Gastroesophageal sphincter (tissue), 4 donors: ENCODE measurements at regions not wholly inside any gene's neighbourhood (a gene's known extent, or its start where the extent isn't known, plus 50 kb on each side); places are given as distances from the start of the nearest gene placed in this dataset.

Experiments used
- ATAC-seq: fragments of 150-250 bp; one replicate; pipeline ENCODE4 v1.9.1; 2016; ENCODE audit warnings: mild to moderate bottlenecking, moderate library complexity
- H3K27ac ChIP-seq, 4 donors: fragments of 200-600 bp; sonication (generic) in 3 of 4; 1 replicate in 3 of 4; 2 replicates in 1 of 4; pipeline ENCODE4 v1.5.1; 2016 to 2019
- H3K27me3 ChIP-seq: fragments of 200-600 bp; sonication (generic); one replicate; pipeline ENCODE4 v1.5.1; 2019
- H3K36me3 ChIP-seq, 2 donors: fragments of 200-600 bp; sonication (generic); one replicate each; pipeline ENCODE4 v1.5.1; 2019; ENCODE audit warnings: control low read depth in 1 of 2
- H3K4me1 ChIP-seq, 3 donors: fragments of 200-600 bp; sonication (generic); 1 replicate in 2 of 3; 2 replicates in 1 of 3; pipeline ENCODE4 v1.5.1; 2016 to 2019; ENCODE audit warnings: control low read depth in 2 of 3
- H3K4me3 ChIP-seq, 2 donors: fragments of 200-600 bp; sonication (generic); one replicate each; pipeline ENCODE4 v1.5.1; 2019; ENCODE audit warnings: mild to moderate bottlenecking in 1 of 2, moderate library complexity in 1 of 2
- H3K9me3 ChIP-seq, 3 donors: fragments of 200-600 bp; sonication (generic); one replicate each; pipeline ENCODE4 v1.5.1; 2017 to 2019; ENCODE audit warnings: control low read depth in 2 of 3
- CTCF ChIP-seq, 4 experiments: fragments of 200-600 bp in 2 of 4; fragments of 450-650 bp in 2 of 4; sonication (generic) in 1 of 4; IDR thresholded peaks; one replicate each; pipeline ENCODE4 v1.5.1; 2017 to 2019; ENCODE audit warnings: antibody characterized with exemption in 4 of 4, mild to moderate bottlenecking in 2 of 4, moderate library complexity in 2 of 4
- EP300 ChIP-seq: sonication (generic); formaldehyde crosslinking; IDR thresholded peaks from one replicate; pipeline ENCODE4 v1.6.1; 2017; ENCODE audit warnings: antibody characterized with exemption, mild to moderate bottlenecking
- POLR2A ChIP-seq, 2 donors: fragments of 450-650 bp; IDR thresholded peaks; one replicate each; pipeline ENCODE4 v1.6.1; 2017; ENCODE audit warnings: antibody characterized with exemption in 2 of 2, mild to moderate bottlenecking in 2 of 2, moderate library complexity in 1 of 2
- POLR2AphosphoS5 ChIP-seq: sonication (generic); formaldehyde crosslinking; IDR thresholded peaks from one replicate; pipeline ENCODE4 v1.6.1; 2017; ENCODE audit warnings: antibody characterized with exemption
- WGBS, 2 donors: methylation state at CpG; one replicate each; pipeline ENCODE4 v1.1.5; 2018; ENCODE audit warnings: low coverage in 1 of 2; 5-methylcytosine and 5-hydroxymethylcytosine counted together

- Histone ChIP-seq H3K4me3 (no peak overlapping the region), H3K4me1 (no peaks in the 10 kb centered on the region), H3K36me3 (no peaks in the 10 kb centered on the region), H3K27ac (no peak overlapping the region), H3K9me3 (no peaks in the 10 kb centered on the region), H3K27me3 (no peaks in the 10 kb centered on the region)
- ATAC-seq, result no peak
- WGBS, 2 donors, result 77 to 83% methylated on average over 2 of the region's 2 CpGs
- TF ChIP-seq POLR2AphosphoS5 (no peak), POLR2A (IDR thresholded peaks at IDR 0.05) (no peak), EP300 (no peak), CTCF (IDR thresholded peaks at IDR 0.05) (no peak)
Measured at GRCh38 chr11:92692826-92693546, 276.5 kb upstream of the MTNR1B start.

GRCh38 chr11:92696076-92696475 is 273.4 kb upstream of the MTNR1B start:
- Histone ChIP-seq H3K36me3 (no peaks in the 10 kb centered on the region), H3K9me3 (no peaks in the 10 kb centered on the region), H3K4me3 (no peak overlapping the region), H3K27me3 (no peaks in the 10 kb centered on the region), H3K27ac (no peak overlapping the region), H3K4me1 (no peaks in the 10 kb centered on the region)
- TF ChIP-seq POLR2AphosphoS5 (no peak), EP300 (no peak), POLR2A (IDR thresholded peaks at IDR 0.05) (no peak), CTCF (IDR thresholded peaks at IDR 0.05) (no peak)
- ATAC-seq, result no peak
- 100% methylated on average over 1 of the region's 1 CpG for WGBS, 2 donors

- Histone ChIP-seq H3K27ac (no peak overlapping the region), H3K4me1 (no peaks in the 10 kb centered on the region), H3K36me3 (no peaks in the 10 kb centered on the region), H3K9me3 (no peaks in the 10 kb centered on the region), H3K4me3 (peak overlapping the region; percentile 6 to 30), H3K27me3 (no peaks in the 10 kb centered on the region)
- 39 to 48% methylated on average over 11 of the region's 11 CpGs for WGBS, 2 donors
- no peak for ATAC-seq
- TF ChIP-seq POLR2A (IDR thresholded peaks at IDR 0.05), result no peak
- no peak for TF ChIP-seq EP300
- no peak for TF ChIP-seq POLR2AphosphoS5
- TF ChIP-seq CTCF (IDR thresholded peaks at IDR 0.05), result no peak
Measured at GRCh38 chr11:92697461-92698312, 271.8 kb upstream of the MTNR1B start.

GRCh38 chr11:92698742-92699141 is 270.7 kb upstream of the MTNR1B start:
- Histone ChIP-seq H3K27me3 (no peaks in the 10 kb centered on the region), H3K4me1 (no peaks in the 10 kb centered on the region), H3K27ac (no peak overlapping the region), H3K36me3 (no peaks in the 10 kb centered on the region), H3K9me3 (no peaks in the 10 kb centered on the region), H3K4me3 (no peak overlapping the region)
- no peak for ATAC-seq
- WGBS, 2 donors, result 83% methylated on average over 2 of the region's 2 CpGs; no CpG with 5 or more reads in 1 of the 2 donors
- no peak for TF ChIP-seq POLR2A (IDR thresholded peaks at IDR 0.05)
- TF ChIP-seq CTCF (IDR thresholded peaks at IDR 0.05), result no peak
- TF ChIP-seq POLR2AphosphoS5, result no peak
- TF ChIP-seq EP300, result no peak
